Astrocyte (in vitro differentiated cells and primary cell): ENCODE measurements at regions not wholly inside any gene's neighbourhood (a gene's known extent, or its start where the extent isn't known, plus 50 kb on each side); places are given as distances from the start of the nearest gene placed in this dataset.

ENCODE experiments used
- DNase-seq: peaks from one replicate; pipeline ENCODE4 v3.0.0-alpha.2; 2010; ENCODE audit warnings: low read depth
- FAIRE-seq: peaks from 2 replicates; lab custom pipeline; 2011; peaks lifted over from hg19 to GRCh38; lab: Jason Lieb, UNC
- H2AFZ ChIP-seq: 2 replicates; pipeline ENCODE4 v1.6.0; 2012; ENCODE audit warnings: low read depth, low read length, inconsistent platforms
- H3K27ac ChIP-seq: 2 replicates; pipeline ENCODE4 v1.5.1; 2011; ENCODE audit warnings: low read depth, low read length, inconsistent platforms
- H3K27me3 ChIP-seq: 2 replicates; pipeline ENCODE4 v1.6.0; 2011; ENCODE audit warnings: low read length, inconsistent platforms; ENCODE audit not compliant: insufficient read depth
- H3K36me3 ChIP-seq: 2 replicates; pipeline ENCODE4 v1.5.1; 2011; ENCODE audit warnings: low read length, inconsistent platforms; ENCODE audit not compliant: insufficient read depth
- H3K4me1 ChIP-seq: 2 replicates; pipeline ENCODE4 v1.5.1; 2011; ENCODE audit warnings: low read length, inconsistent platforms; ENCODE audit not compliant: insufficient read depth
- H3K4me2 ChIP-seq: 2 replicates; pipeline ENCODE4 v1.6.0; 2012; ENCODE audit warnings: low read length, inconsistent platforms
- H3K4me3 ChIP-seq: 2 replicates; pipeline ENCODE4 v1.5.1; 2011; ENCODE audit warnings: low read depth, mild to moderate bottlenecking, low read length, inconsistent platforms; ENCODE audit not compliant: insufficient read depth
- H3K79me2 ChIP-seq: 2 replicates; pipeline ENCODE4 v1.6.0; 2012; ENCODE audit warnings: mild to moderate bottlenecking, low read length, inconsistent platforms; ENCODE audit not compliant: insufficient read depth
- H3K9ac ChIP-seq: 2 replicates; pipeline ENCODE4 v1.6.0; 2012; ENCODE audit warnings: mild to moderate bottlenecking, low read length, inconsistent platforms
- H3K9me3 ChIP-seq: 2 replicates; pipeline ENCODE4 v1.5.1; 2012; ENCODE audit warnings: low read depth, mild to moderate bottlenecking, low read length, inconsistent platforms; ENCODE audit not compliant: insufficient read depth
- H4K20me1 ChIP-seq: 2 replicates; pipeline ENCODE4 v1.6.0; 2012; ENCODE audit warnings: low read length, inconsistent platforms; ENCODE audit not compliant: insufficient read depth
- H3K27ac Mint-ChIP-seq: one replicate; pipeline ENCODE4 v1.8.0; 2021; ENCODE audit warnings: mild to moderate bottlenecking, mixed read lengths; ENCODE audit not compliant: unreplicated experiment
- H3K27me3 Mint-ChIP-seq: one replicate; pipeline ENCODE4 v1.8.0; 2021; ENCODE audit warnings: low read depth, mixed read lengths; ENCODE audit not compliant: unreplicated experiment
- H3K36me3 Mint-ChIP-seq: one replicate; pipeline ENCODE4 v1.8.0; 2021; ENCODE audit warnings: low read depth, mixed read lengths; ENCODE audit not compliant: unreplicated experiment
- H3K4me1 Mint-ChIP-seq: one replicate; pipeline ENCODE4 v1.8.0; 2021; ENCODE audit warnings: low read depth, mixed read lengths; ENCODE audit not compliant: unreplicated experiment
- H3K4me3 Mint-ChIP-seq: one replicate; pipeline ENCODE4 v1.8.0; 2021; ENCODE audit warnings: mild to moderate bottlenecking, moderate library complexity, mixed read lengths; ENCODE audit not compliant: unreplicated experiment
- H3K9me3 Mint-ChIP-seq: one replicate; pipeline ENCODE4 v1.8.0; 2021; ENCODE audit warnings: mild to moderate bottlenecking, mixed read lengths; ENCODE audit not compliant: unreplicated experiment
- CTCF ChIP-seq: IDR thresholded peaks from 2 replicates; pipeline ENCODE4 v1.5.1; 2011; ENCODE audit warnings: low read depth, mild to moderate bottlenecking, inconsistent platforms, low read length, moderate library complexity; ENCODE audit not compliant: insufficient read depth
- EZH2 ChIP-seq: IDR thresholded peaks from 2 replicates; pipeline ENCODE4 v1.6.1; 2012; ENCODE audit warnings: mild to moderate bottlenecking, low read length, inconsistent platforms; ENCODE audit not compliant: insufficient read depth

DNA sequence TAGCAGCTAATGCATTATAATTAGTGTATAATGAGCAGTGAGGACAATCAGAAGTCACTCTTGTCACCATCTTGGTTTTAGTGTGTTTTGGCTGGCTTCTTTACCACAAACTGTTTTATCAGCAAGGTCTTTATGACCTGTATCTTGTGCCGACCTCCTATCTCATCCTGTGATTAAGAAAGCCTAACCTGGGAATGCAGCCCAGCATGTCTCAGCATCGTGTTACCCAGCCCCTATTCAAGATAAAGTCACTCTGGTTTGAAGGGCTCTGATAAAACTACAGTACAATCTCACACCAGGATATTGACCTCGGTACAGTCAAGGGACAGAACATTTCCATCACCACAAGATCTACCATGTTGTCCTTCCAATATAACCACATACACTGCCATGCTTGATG lies 604.7 kb upstream of the AMELY start:
- Mint-ChIP-seq H3K27ac (no peak overlapping the region), H3K27me3 (no peaks in the 10 kb centered on the region), H3K36me3 (no peaks in the 10 kb centered on the region), H3K9me3 (peaks cover 2% of the 10 kb centered on the region), H3K4me3 (no peak overlapping the region), H3K4me1 (no peaks in the 10 kb centered on the region)
- DNase-seq, result no peak
- no peak overlapping the region for H3K4me3 ChIP-seq
- H3K9ac ChIP-seq, result no peak overlapping the region
- no peaks in the 10 kb centered on the region for H3K79me2 ChIP-seq
- no peak overlapping the region for H3K4me2 ChIP-seq
- no peak for TF ChIP-seq EZH2
- TF ChIP-seq CTCF, result no peak
- no peaks in the 10 kb centered on the region for H3K9me3 ChIP-seq
- no peak for FAIRE-seq
- H2AFZ ChIP-seq, result no peak overlapping the region
- H3K27ac ChIP-seq, result no peak overlapping the region
- no peaks in the 10 kb centered on the region for H3K36me3 ChIP-seq
- H4K20me1 ChIP-seq, result no peaks in the 10 kb centered on the region
- H3K27me3 ChIP-seq, result no peaks in the 10 kb centered on the region
- H3K4me1 ChIP-seq, result no peaks in the 10 kb centered on the region

DNA sequence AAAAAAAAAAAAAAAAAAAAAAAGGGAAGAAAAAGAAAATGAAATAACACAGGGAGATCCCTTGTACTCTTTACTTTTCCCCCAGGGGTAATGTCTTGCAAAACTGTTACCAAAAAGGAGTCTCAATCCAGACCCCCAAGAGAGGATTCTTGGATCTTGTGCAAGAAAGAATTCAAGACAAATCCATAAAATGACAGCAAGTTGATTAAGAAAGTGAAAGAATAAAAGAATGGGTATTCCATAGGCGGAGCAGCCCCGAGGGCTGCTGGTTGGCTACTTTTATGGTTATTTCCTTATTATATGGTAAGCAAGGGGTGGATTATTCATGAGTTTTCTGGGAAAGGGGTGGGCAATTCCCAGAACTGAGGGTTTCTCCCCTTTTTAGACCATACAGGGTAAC lies 604.3 kb upstream of the AMELY start:
- Histone ChIP-seq H3K79me2 (no peaks in the 10 kb centered on the region), H3K27ac (no peak overlapping the region), H3K9me3 (no peaks in the 10 kb centered on the region), H3K9ac (no peak overlapping the region), H3K4me1 (no peaks in the 10 kb centered on the region), H3K36me3 (no peaks in the 10 kb centered on the region), H3K4me3 (no peak overlapping the region), H3K27me3 (no peaks in the 10 kb centered on the region), H2AFZ (no peak overlapping the region), H4K20me1 (no peaks in the 10 kb centered on the region), H3K4me2 (no peak overlapping the region)
- no peaks in the 10 kb centered on the region for H3K4me1 Mint-ChIP-seq
- no peak for TF ChIP-seq CTCF
- TF ChIP-seq EZH2, result no peak
- DNase-seq (no peak), FAIRE-seq (no peak)
- peaks cover 2% of the 10 kb centered on the region for H3K9me3 Mint-ChIP-seq
- no peaks in the 10 kb centered on the region for H3K36me3 Mint-ChIP-seq
- no peaks in the 10 kb centered on the region for H3K27me3 Mint-ChIP-seq
- H3K4me3 Mint-ChIP-seq, result no peak overlapping the region
- H3K27ac Mint-ChIP-seq, result no peak overlapping the region

GRCh38 chrY:7502896-7503295 lies 591.3 kb upstream of the AMELY start:
- no peak overlapping the region for H3K4me3 Mint-ChIP-seq
- H3K27ac Mint-ChIP-seq, result no peak overlapping the region
- no peak for FAIRE-seq
- H3K27me3 Mint-ChIP-seq, result peaks cover 1% of the 10 kb centered on the region
- peaks cover 8% of the 10 kb centered on the region for H3K9me3 Mint-ChIP-seq
- TF ChIP-seq EZH2 (no peak), CTCF (no peak)
- Histone ChIP-seq H4K20me1 (no peaks in the 10 kb centered on the region), H3K9me3 (no peaks in the 10 kb centered on the region), H3K36me3 (no peaks in the 10 kb centered on the region), H3K27ac (no peak overlapping the region), H3K27me3 (no peaks in the 10 kb centered on the region), H3K4me2 (no peak overlapping the region), H3K4me1 (no peaks in the 10 kb centered on the region), H3K9ac (no peak overlapping the region), H3K79me2 (no peaks in the 10 kb centered on the region), H3K4me3 (no peak overlapping the region), H2AFZ (no peak overlapping the region)
- no peak for DNase-seq
- H3K36me3 Mint-ChIP-seq, result no peaks in the 10 kb centered on the region
- H3K4me1 Mint-ChIP-seq, result peaks cover 2% of the 10 kb centered on the region
